GM12878 (cell line): ENCODE measurements at regions not wholly inside any gene's neighbourhood (a gene's known extent, or its start where the extent isn't known, plus 50 kb on each side); places are given as distances from the start of the nearest gene placed in this dataset.

Source experiments
- ATAC-seq: fragments of 200-7000 bp; cut with Tn5 transposase; 3 replicates; pipeline ENCODE4 v1.9.1; 2020; ENCODE audit warnings: mild to moderate bottlenecking, moderate library complexity
- BruUV-seq: library from RNA; stranded (reverse); fragments of 400-500 nt; replicated peaks from 2 replicates; lab custom pipeline; 2021; lab: Mats Ljungman, UMichigan
- CTCF ChIA-PET: fragments of 300-600 bp; sonication (Branson Sonifier 250); formaldehyde crosslinking; extraction: SDS; loops from one replicate; lab custom pipeline; 2021; ENCODE audit warnings: inconsistent platforms; lab: Yijun Ruan, JAX
- POLR2A ChIA-PET: fragments of 350-600 bp; formaldehyde crosslinking; extraction: SDS; loops from one replicate; lab custom pipeline; 2021; ENCODE audit warnings: inconsistent platforms; lab: Charles Lee
- RAD21 ChIA-PET: fragments of 300-600 bp; sonication (Branson Sonifier 250); formaldehyde crosslinking; loops from one replicate; lab custom pipeline; 2023; ENCODE audit warnings: antibody characterized with exemption; ENCODE audit not compliant: unreplicated experiment; lab: Charles Lee
- SMC1A ChIA-PET: fragments of 300-600 bp; sonication (Branson Sonifier 250); formaldehyde crosslinking; loops from one replicate; lab custom pipeline; 2023; ENCODE audit not compliant: unreplicated experiment, uncharacterized antibody; lab: Charles Lee
- DNase-seq: peaks from one replicate; pipeline ENCODE4 v3.0.0-alpha.2; 2011; ENCODE audit warnings: low read depth, low spot score
- FAIRE-seq: peaks from 3 replicates; lab custom pipeline; 2011; peaks lifted over from hg19 to GRCh38; lab: Jason Lieb, UNC
- H2AFZ ChIP-seq: 2 replicates; pipeline ENCODE4 v1.6.0; 2011; ENCODE audit warnings: low read depth, low read length, control low read depth; ENCODE audit not compliant: control insufficient read depth
- H3K27ac ChIP-seq: 2 replicates; pipeline ENCODE4 v1.5.1; 2011; ENCODE audit warnings: control low read depth; ENCODE audit not compliant: control insufficient read depth, insufficient read depth
- H3K27me3 ChIP-seq, 2 experiments: replicated peaks in 1 of 2; 2 replicates each; pipeline versions ENCODE4 v1.6.0 to v1.6.1; 2011; ENCODE audit warnings: low read length in 1 of 2; ENCODE audit not compliant: control insufficient read depth in 2 of 2, insufficient read depth in 2 of 2
- H3K36me3 ChIP-seq, 2 experiments: 2 replicates each; pipeline ENCODE4 v1.5.1; 2011; ENCODE audit warnings: low read length in 1 of 2; ENCODE audit not compliant: control insufficient read depth in 2 of 2, insufficient read depth in 2 of 2
- H3K4me1 ChIP-seq: 2 replicates; pipeline ENCODE4 v1.6.1; 2011; ENCODE audit warnings: mild to moderate bottlenecking, low read length, moderate library complexity, mixed read lengths; ENCODE audit not compliant: control insufficient read depth, insufficient read depth
- H3K4me2 ChIP-seq: 2 replicates; pipeline ENCODE4 v1.6.0; 2011; ENCODE audit warnings: control low read depth; ENCODE audit not compliant: control insufficient read depth, insufficient read depth
- H3K4me3 ChIP-seq: fragments of 200-600 bp; sonication (generic); 2 replicates; pipeline ENCODE4 v1.5.1; 2016
- H3K79me2 ChIP-seq: 2 replicates; pipeline ENCODE4 v1.6.0; 2011; ENCODE audit warnings: low read length; ENCODE audit not compliant: control insufficient read depth, insufficient read depth
- H3K9ac ChIP-seq: 2 replicates; pipeline ENCODE4 v1.8.0; 2011; ENCODE audit warnings: low read length, control low read depth, mixed read lengths; ENCODE audit not compliant: control insufficient read depth, insufficient read depth
- H3K9me3 ChIP-seq: replicated peaks from 3 replicates; pipeline ENCODE4 v1.5.1; 2011; ENCODE audit warnings: mild to moderate bottlenecking, low read length; ENCODE audit not compliant: control insufficient read depth, insufficient read depth
- H4K20me1 ChIP-seq: 2 replicates; pipeline ENCODE4 v1.6.0; 2011; ENCODE audit not compliant: control insufficient read depth, insufficient read depth
- KAT2A ChIP-seq: conservative IDR thresholded peaks from 2 replicates; pipeline ENCODE4 v1.6.1; 2011; ENCODE audit warnings: low read depth, low read length; ENCODE audit not compliant: control insufficient read depth
- MTA3 ChIP-seq: IDR thresholded peaks from 2 replicates; pipeline ENCODE4 v1.6.1; 2012; ENCODE audit warnings: low read length, inconsistent platforms, borderline replicate concordance
- SMAD5 ChIP-seq: IDR thresholded peaks from 2 replicates; pipeline ENCODE4 v1.6.1; 2016; ENCODE audit warnings: antibody characterized with exemption, low read depth
- WGBS: methylation state at CpG from one replicate; pipeline ENCODE4 v1.1.6; 2016; ENCODE audit warnings: low lambda C conversion rate; ENCODE audit not compliant: insufficient replicate concordance, insufficient coverage; ENCODE audit errors: missing lambda C conversion rate; 5-methylcytosine and 5-hydroxymethylcytosine counted together
- in situ Hi-C: fragments of 300-500 bp; cut with MboI; formaldehyde crosslinking; loops from 9 replicates; pipeline ENCODE4 v1.14.3; 2018; ENCODE audit warnings: mixed read lengths
- intact Hi-C: fragments of 100-400 bp; cut with micrococcal nuclease; formaldehyde crosslinking; loops from one replicate; pipeline ENCODE4 v1.14.2; 2022; ENCODE audit not compliant: unreplicated experiment
- TF ChIP-seq, protein P1 (sequence below): fragments of 450-650 bp; IDR thresholded peaks from 2 replicates; pipeline ENCODE4 v1.6.1; 2017; ENCODE audit warnings: mild to moderate bottlenecking, low read depth, inconsistent platforms; ENCODE audit not compliant: poor library complexity, severe bottlenecking
- TF ChIP-seq, protein P2 (sequence below): fragments of 150-350 bp; IDR thresholded peaks from 2 replicates; pipeline ENCODE4 v1.6.1; 2016; ENCODE audit warnings: low read depth, low read length

DNA sequence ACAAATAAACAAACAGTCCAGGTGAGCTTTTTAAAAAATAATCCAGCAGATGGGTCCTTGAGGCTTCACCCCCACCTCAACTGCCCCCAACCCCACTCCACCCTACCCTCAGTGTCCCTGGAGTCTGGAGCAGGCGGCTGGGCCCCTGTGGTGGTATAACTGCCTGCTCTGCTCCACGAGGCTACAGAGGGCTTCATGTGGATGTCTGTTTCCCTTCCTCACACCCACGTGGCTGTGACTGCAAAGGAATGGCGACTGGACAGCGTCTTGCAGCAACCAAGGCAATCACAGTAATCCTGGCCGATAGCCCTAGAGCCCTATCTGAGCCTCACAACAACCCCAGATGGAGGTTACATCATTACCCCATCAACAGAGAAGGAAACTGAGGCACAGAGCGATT lies 76.5 kb downstream of the SLC2A10 start:
- in situ Hi-C loops (no loop called here), intact Hi-C loops (no loop called here)
- no peaks in the 10 kb centered on the region for H4K20me1 ChIP-seq
- ATAC-seq (no peak), FAIRE-seq (no peak), DNase-seq (no peak)
- H3K9ac ChIP-seq = no peak overlapping the region
- ChIA-PET RAD21 (no interaction called here), CTCF (no interaction called here), POLR2A (no interaction called here), SMC1A (no interaction called here)
- H3K27me3 ChIP-seq = no peaks in the 10 kb centered on the region
- H3K4me1 ChIP-seq = no peaks in the 10 kb centered on the region
- H3K36me3 ChIP-seq = no peaks in the 10 kb centered on the region
- H3K27ac ChIP-seq = no peak overlapping the region
- H3K79me2 ChIP-seq = no peaks in the 10 kb centered on the region
- H3K4me2 ChIP-seq = no peak overlapping the region
- no TSS peak for BruUV-seq
- no peak overlapping the region for H3K4me3 ChIP-seq
- TF ChIP-seq SMAD5 (no peak), KAT2A (no peak), MTA3 (no peak)
- TF ChIP-seq, protein P1, sequence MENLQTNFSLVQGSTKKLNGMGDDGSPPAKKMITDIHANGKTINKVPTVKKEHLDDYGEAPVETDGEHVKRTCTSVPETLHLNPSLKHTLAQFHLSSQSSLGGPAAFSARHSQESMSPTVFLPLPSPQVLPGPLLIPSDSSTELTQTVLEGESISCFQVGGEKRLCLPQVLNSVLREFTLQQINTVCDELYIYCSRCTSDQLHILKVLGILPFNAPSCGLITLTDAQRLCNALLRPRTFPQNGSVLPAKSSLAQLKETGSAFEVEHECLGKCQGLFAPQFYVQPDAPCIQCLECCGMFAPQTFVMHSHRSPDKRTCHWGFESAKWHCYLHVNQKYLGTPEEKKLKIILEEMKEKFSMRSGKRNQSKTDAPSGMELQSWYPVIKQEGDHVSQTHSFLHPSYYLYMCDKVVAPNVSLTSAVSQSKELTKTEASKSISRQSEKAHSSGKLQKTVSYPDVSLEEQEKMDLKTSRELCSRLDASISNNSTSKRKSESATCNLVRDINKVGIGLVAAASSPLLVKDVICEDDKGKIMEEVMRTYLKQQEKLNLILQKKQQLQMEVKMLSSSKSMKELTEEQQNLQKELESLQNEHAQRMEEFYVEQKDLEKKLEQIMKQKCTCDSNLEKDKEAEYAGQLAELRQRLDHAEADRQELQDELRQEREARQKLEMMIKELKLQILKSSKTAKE = no peak
- TF ChIP-seq, protein P2, sequence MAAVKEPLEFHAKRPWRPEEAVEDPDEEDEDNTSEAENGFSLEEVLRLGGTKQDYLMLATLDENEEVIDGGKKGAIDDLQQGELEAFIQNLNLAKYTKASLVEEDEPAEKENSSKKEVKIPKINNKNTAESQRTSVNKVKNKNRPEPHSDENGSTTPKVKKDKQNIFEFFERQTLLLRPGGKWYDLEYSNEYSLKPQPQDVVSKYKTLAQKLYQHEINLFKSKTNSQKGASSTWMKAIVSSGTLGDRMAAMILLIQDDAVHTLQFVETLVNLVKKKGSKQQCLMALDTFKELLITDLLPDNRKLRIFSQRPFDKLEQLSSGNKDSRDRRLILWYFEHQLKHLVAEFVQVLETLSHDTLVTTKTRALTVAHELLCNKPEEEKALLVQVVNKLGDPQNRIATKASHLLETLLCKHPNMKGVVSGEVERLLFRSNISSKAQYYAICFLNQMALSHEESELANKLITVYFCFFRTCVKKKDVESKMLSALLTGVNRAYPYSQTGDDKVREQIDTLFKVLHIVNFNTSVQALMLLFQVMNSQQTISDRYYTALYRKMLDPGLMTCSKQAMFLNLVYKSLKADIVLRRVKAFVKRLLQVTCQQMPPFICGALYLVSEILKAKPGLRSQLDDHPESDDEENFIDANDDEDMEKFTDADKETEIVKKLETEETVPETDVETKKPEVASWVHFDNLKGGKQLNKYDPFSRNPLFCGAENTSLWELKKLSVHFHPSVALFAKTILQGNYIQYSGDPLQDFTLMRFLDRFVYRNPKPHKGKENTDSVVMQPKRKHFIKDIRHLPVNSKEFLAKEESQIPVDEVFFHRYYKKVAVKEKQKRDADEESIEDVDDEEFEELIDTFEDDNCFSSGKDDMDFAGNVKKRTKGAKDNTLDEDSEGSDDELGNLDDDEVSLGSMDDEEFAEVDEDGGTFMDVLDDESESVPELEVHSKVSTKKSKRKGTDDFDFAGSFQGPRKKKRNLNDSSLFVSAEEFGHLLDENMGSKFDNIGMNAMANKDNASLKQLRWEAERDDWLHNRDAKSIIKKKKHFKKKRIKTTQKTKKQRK = no peak
- WGBS = 16% methylated on average over 7 of the region's 7 CpGs
- no peak overlapping the region for H2AFZ ChIP-seq
- H3K9me3 ChIP-seq = no peaks in the 10 kb centered on the region; the same call in 2 of the 3 replicates
